Ovary (tissue), 7 donors: ENCODE measurements at regions not wholly inside any gene's neighbourhood (a gene's known extent, or its start where the extent isn't known, plus 50 kb on each side); places are given as distances from the start of the nearest gene placed in this dataset.
"Not testable (repeated sequence)": the region's sequence is repeated elsewhere in the genome, so short reads cannot be mapped to it uniquely, and the experiment has no call there.

ENCODE experiments used
- DNase-seq, 5 donors: peaks; one replicate each; pipeline ENCODE4 v3.0.0-alpha.2; 2019 to 2020
- H3K27ac ChIP-seq, 2 donors: fragments of 200-600 bp; one replicate each; pipeline versions ENCODE4 v1.5.1 to v1.8.0; 2019 to 2022
- H3K27me3 ChIP-seq: fragments of 200-600 bp; one replicate; pipeline ENCODE4 v1.8.0; 2022
- H3K36me3 ChIP-seq: fragments of 200-600 bp; sonication (generic); one replicate; pipeline ENCODE4 v1.5.1; 2019
- H3K4me1 ChIP-seq: one replicate; pipeline ENCODE4 v1.8.1; 2013; ENCODE audit warnings: mild to moderate bottlenecking, moderate library complexity; ENCODE audit not compliant: insufficient read depth
- H3K4me3 ChIP-seq: fragments of 200-600 bp; sonication (generic); one replicate; pipeline ENCODE4 v1.5.1; 2017
- H3K9me3 ChIP-seq, 2 donors: fragments of 200-600 bp in 1 of 2; sonication (generic) in 1 of 2; one replicate each; pipeline versions ENCODE4 v1.5.1 to v1.8.1; 2013 to 2019; ENCODE audit warnings: mild to moderate bottlenecking in 1 of 2, moderate library complexity in 1 of 2
- CTCF ChIP-seq, 3 donors: fragments of 450-650 bp in 2 of 3; fragments of 200-600 bp in 1 of 3; IDR thresholded peaks; one replicate each; pipeline versions ENCODE4 v1.5.1 to v1.8.0; 2016 to 2022; ENCODE audit warnings: antibody characterized with exemption in 3 of 3, mild to moderate bottlenecking in 1 of 3
- EP300 ChIP-seq: sonication (generic); formaldehyde crosslinking; IDR thresholded peaks from one replicate; pipeline ENCODE4 v1.6.1; 2017; ENCODE audit warnings: antibody characterized with exemption
- POLR2A ChIP-seq: fragments of 450-650 bp; IDR thresholded peaks from one replicate; pipeline ENCODE4 v1.6.1; 2017; ENCODE audit warnings: antibody characterized with exemption, mild to moderate bottlenecking, moderate library complexity
- WGBS, 3 donors: extraction: QIAGEN DNeasy Blood & Tissue Kit in 1 of 3; methylation state at CpG; one replicate each; pipeline versions ENCODE4 v1.1.5 to v1.1.7; 2013 to 2017; 5-methylcytosine and 5-hydroxymethylcytosine counted together
- intact Hi-C, 4 donors: fragments of 100-400 bp; cut with DNase I; formaldehyde crosslinking; loops; one replicate each; pipeline versions ENCODE4 v1.11.0 to v1.15.1; 2022 to 2023
- donor health status: DM: no; HTN: no; CAD: no; lungs with moderate emphysema.
- donor health status: DM: no; HTN: no; CAD: no.
- donor health status: Bipolar disorder and iron deficiency.
- donor health status: DM: no; HTN: no; CAD: no.
- donor health status: DM: yes; HTN: yes; CAD: no.

GRCh38 chr2:234249034-234249735 lies 198.7 kb downstream of the SPP2 start:
- Histone ChIP-seq H3K36me3 (no peaks in the 10 kb centered on the region), H3K9me3 (no peaks in the 10 kb centered on the region), H3K4me1 (no peaks in the 10 kb centered on the region), H3K27me3 (no peaks in the 10 kb centered on the region), H3K4me3 (no peak overlapping the region), H3K27ac (no peak overlapping the region)
- TF ChIP-seq POLR2A (no peak), EP300 (no peak), CTCF (IDR thresholded peaks at IDR 0.05) (no peak)
- intact Hi-C loops, result no loop called here
- no peak for DNase-seq
- WGBS, 3 donors, result 73 to 82% (median 73%) methylated on average over 5 of the region's 5 CpGs

GRCh38 chr2:234248213-234248710 lies 197.8 kb downstream of the SPP2 start:
- intact Hi-C loops, H3K4me3 ChIP-seq: not testable (repeated sequence)
- WGBS, 3 donors, result 95 to 97% (median 95%) methylated on average over 10 of the region's 10 CpGs

GRCh38 chr2:234247453-234248180 lies 197.1 kb downstream of the SPP2 start:
- no peaks in the 10 kb centered on the region for H3K4me1 ChIP-seq
- H3K4me3 ChIP-seq, result no peak overlapping the region
- intact Hi-C loops, result no loop called here
- no peaks in the 10 kb centered on the region for H3K36me3 ChIP-seq
- WGBS, 3 donors, result 94 to 95% (median 95%) methylated on average over 32 to 42 of the region's 42 CpGs
- no peaks in the 10 kb centered on the region for H3K9me3 ChIP-seq
- TF ChIP-seq POLR2A, result no peak
- TF ChIP-seq CTCF (IDR thresholded peaks at IDR 0.05), result no peak
- no peak for TF ChIP-seq EP300
- DNase-seq, result no peak
- H3K27me3 ChIP-seq, result no peaks in the 10 kb centered on the region
- H3K27ac ChIP-seq, result no peak overlapping the region

More at GRCh38 chr2:234248213-234248710, 197.8 kb downstream of the SPP2 start:
- not testable (repeated sequence) for H3K9me3 ChIP-seq, DNase-seq, H3K27me3 ChIP-seq, H3K36me3 ChIP-seq, H3K4me1 ChIP-seq, H3K27ac ChIP-seq

GRCh38 chr2:234245945-234246344 lies 195.4 kb downstream of the SPP2 start:
- intact Hi-C loops, result no loop called here
- Histone ChIP-seq H3K27me3 (no peaks in the 10 kb centered on the region), H3K4me1 (no peaks in the 10 kb centered on the region), H3K27ac (no peak overlapping the region), H3K4me3 (no peak overlapping the region), H3K9me3 (no peaks in the 10 kb centered on the region), H3K36me3 (no peaks in the 10 kb centered on the region)
- WGBS, 3 donors, result 47 to 51% (median 51%) methylated on average over 5 of the region's 5 CpGs
- TF ChIP-seq EP300, result no peak
- TF ChIP-seq CTCF (IDR thresholded peaks at IDR 0.05), result no peak
- no peak for TF ChIP-seq POLR2A
- no peak for DNase-seq
